IPS-NIHi11 (cell line): ENCODE measurements at regions not wholly inside any gene's neighbourhood (a gene's known extent, or its start where the extent isn't known, plus 50 kb on each side); places are given as distances from the start of the nearest gene placed in this dataset.
A peak's percentile ranks its signal among the peaks of the same experiment; 100 is the strongest.
"Not testable (repeated sequence)": the region's sequence is repeated elsewhere in the genome, so short reads cannot be mapped to it uniquely, and the experiment has no call there.

Experiments
- DNase-seq: peaks from one replicate; pipeline ENCODE4 v3.0.0; 2012; ENCODE audit warnings: mixed read lengths, low spot score

- no peak for DNase-seq
Observed at GRCh38 chr4:117691572-117692351, 342.5 kb upstream of the NDST3 start.

- DNase-seq = no peak
Observed at GRCh38 chr4:117692538-117692937, 341.7 kb upstream of the NDST3 start.

GRCh38 chr4:117699595-117699994 is 334.7 kb upstream of the NDST3 start:
- DNase-seq = no peak

GRCh38 chr4:117700111-117700892 is 334.0 kb upstream of the NDST3 start:
- DNase-seq = peak; percentile 26

- DNase-seq = no peak
Observed at GRCh38 chr4:117702353-117702752, 331.9 kb upstream of the NDST3 start.

- DNase-seq = no peak
Observed at GRCh38 chr4:117704721-117705120, 329.6 kb upstream of the NDST3 start.

GRCh38 chr4:117740736-117741135 is 293.6 kb upstream of the NDST3 start:
- no peak for DNase-seq

GRCh38 chr4:117745379-117745778 is 288.9 kb upstream of the NDST3 start:
- DNase-seq = not testable (repeated sequence)

- no peak for DNase-seq
Observed at GRCh38 chr4:117755438-117755837, 278.8 kb upstream of the NDST3 start.

- no peak for DNase-seq
Observed at GRCh38 chr4:117768610-117769009, 265.7 kb upstream of the NDST3 start.

GRCh38 chr4:117770269-117771102 is 263.8 kb upstream of the NDST3 start:
- DNase-seq = no peak

GRCh38 chr4:117771647-117772337 is 262.5 kb upstream of the NDST3 start:
- DNase-seq = peak; percentile 17

- no peak for DNase-seq
Observed at GRCh38 chr4:117773064-117773936, 261.0 kb upstream of the NDST3 start.

- peak; percentile 8 for DNase-seq
Observed at GRCh38 chr4:117777721-117778120, 256.6 kb upstream of the NDST3 start.

GRCh38 chr4:117783716-117784115 is 250.6 kb upstream of the NDST3 start:
- DNase-seq = no peak

- DNase-seq = no peak
Observed at GRCh38 chr4:117784266-117784665, 250.0 kb upstream of the NDST3 start.

- DNase-seq = no peak
Observed at GRCh38 chr4:117786566-117786965, 247.7 kb upstream of the NDST3 start.

- no peak for DNase-seq
Observed at GRCh38 chr4:117793845-117794480, 240.3 kb upstream of the NDST3 start.

GRCh38 chr4:117796677-117797076 is 237.6 kb upstream of the NDST3 start:
- DNase-seq = no peak

GRCh38 chr4:117800636-117801035 is 233.7 kb upstream of the NDST3 start:
- no peak for DNase-seq
